ENCODE measurements at regions not wholly inside any gene's neighbourhood (a gene's known extent, or its start where the extent isn't known, plus 50 kb on each side); places are given as distances from the start of the nearest gene placed in this dataset.

DNA sequence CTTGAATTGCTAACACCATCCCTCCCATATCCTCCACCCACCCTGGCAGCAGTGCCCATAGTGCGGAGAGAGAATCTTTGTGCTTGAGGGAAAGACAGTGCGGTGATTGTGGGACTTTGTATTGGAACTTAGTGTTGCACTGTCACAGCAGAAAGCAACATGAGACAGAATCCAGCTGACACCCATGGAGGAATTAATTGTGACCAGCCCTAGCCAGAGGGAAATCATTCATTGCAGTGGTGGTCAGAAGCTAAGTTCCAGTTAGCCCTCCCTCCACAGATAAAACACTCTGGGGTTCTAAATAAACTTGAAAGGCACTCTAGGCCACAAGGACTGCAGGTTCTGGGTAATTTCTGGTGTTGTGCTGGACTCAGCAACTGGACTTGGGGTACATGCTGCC lies 1002.6 kb downstream of the TMTC2 start:
- Histone ChIP-seq H3K4me1 (ENCODE audit: control insufficient read depth in 4 of 4, insufficient read depth in 4 of 4, low read length in 3 of 4) (no peaks in the 10 kb centered on the region), H3K4me3 (ENCODE audit: low read depth in 1 of 3, low read length in 3 of 3) (no peak overlapping the region), H3K27me3 (ENCODE audit: control insufficient read depth in 4 of 4, insufficient read depth in 4 of 4, low read length in 3 of 4) (no peaks in the 10 kb centered on the region), H3K27ac (ENCODE audit: low read depth in 1 of 2, low read length in 2 of 2) (no peak overlapping the region), H3K36me3 (ENCODE audit: control insufficient read depth in 4 of 4, insufficient read depth in 3 of 4, low read depth in 1 of 4, low read length in 3 of 4) (no peaks in the 10 kb centered on the region), H3K9ac (ENCODE audit: low read depth in 1 of 2, low read length in 2 of 2) (no peak overlapping the region), H3K9me3 (ENCODE audit: control insufficient read depth in 4 of 4, low read length in 3 of 4) (peaks cover 0 to 2% (median 0%) of the 10 kb centered on the region in 4 donors)
- DNase-seq (ENCODE audit: low spot score) = no peak
- WGBS = 97% methylated on average over 2 of the region's 2 CpGs
- TF ChIP-seq, protein P1, sequence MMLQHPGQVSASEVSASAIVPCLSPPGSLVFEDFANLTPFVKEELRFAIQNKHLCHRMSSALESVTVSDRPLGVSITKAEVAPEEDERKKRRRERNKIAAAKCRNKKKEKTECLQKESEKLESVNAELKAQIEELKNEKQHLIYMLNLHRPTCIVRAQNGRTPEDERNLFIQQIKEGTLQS (IDR thresholded peaks at IDR 0.05) = no peak
- TF ChIP-seq, protein P2, sequence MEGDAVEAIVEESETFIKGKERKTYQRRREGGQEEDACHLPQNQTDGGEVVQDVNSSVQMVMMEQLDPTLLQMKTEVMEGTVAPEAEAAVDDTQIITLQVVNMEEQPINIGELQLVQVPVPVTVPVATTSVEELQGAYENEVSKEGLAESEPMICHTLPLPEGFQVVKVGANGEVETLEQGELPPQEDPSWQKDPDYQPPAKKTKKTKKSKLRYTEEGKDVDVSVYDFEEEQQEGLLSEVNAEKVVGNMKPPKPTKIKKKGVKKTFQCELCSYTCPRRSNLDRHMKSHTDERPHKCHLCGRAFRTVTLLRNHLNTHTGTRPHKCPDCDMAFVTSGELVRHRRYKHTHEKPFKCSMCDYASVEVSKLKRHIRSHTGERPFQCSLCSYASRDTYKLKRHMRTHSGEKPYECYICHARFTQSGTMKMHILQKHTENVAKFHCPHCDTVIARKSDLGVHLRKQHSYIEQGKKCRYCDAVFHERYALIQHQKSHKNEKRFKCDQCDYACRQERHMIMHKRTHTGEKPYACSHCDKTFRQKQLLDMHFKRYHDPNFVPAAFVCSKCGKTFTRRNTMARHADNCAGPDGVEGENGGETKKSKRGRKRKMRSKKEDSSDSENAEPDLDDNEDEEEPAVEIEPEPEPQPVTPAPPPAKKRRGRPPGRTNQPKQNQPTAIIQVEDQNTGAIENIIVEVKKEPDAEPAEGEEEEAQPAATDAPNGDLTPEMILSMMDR (IDR thresholded peaks at IDR 0.05; ENCODE audit: low read depth, low read length, missing input control) = no peak
- no peak for TF ChIP-seq HNF4A (conservative IDR thresholded peaks at IDR 0.05)
- TF ChIP-seq RAD21 (IDR thresholded peaks at IDR 0.05) = no peak
- no peak for TF ChIP-seq FOXA2 (IDR thresholded peaks at IDR 0.05)
- TF ChIP-seq EGR1 (IDR thresholded peaks at IDR 0.05; ENCODE audit: low read depth in 2 of 2) = no peak
- TF ChIP-seq, protein P3, sequence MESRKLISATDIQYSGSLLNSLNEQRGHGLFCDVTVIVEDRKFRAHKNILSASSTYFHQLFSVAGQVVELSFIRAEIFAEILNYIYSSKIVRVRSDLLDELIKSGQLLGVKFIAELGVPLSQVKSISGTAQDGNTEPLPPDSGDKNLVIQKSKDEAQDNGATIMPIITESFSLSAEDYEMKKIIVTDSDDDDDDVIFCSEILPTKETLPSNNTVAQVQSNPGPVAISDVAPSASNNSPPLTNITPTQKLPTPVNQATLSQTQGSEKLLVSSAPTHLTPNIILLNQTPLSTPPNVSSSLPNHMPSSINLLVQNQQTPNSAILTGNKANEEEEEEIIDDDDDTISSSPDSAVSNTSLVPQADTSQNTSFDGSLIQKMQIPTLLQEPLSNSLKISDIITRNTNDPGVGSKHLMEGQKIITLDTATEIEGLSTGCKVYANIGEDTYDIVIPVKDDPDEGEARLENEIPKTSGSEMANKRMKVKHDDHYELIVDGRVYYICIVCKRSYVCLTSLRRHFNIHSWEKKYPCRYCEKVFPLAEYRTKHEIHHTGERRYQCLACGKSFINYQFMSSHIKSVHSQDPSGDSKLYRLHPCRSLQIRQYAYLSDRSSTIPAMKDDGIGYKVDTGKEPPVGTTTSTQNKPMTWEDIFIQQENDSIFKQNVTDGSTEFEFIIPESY (IDR thresholded peaks at IDR 0.05) = no peak
- TF ChIP-seq YY1 (IDR thresholded peaks at IDR 0.05) = no peak
- TF ChIP-seq, protein P4, sequence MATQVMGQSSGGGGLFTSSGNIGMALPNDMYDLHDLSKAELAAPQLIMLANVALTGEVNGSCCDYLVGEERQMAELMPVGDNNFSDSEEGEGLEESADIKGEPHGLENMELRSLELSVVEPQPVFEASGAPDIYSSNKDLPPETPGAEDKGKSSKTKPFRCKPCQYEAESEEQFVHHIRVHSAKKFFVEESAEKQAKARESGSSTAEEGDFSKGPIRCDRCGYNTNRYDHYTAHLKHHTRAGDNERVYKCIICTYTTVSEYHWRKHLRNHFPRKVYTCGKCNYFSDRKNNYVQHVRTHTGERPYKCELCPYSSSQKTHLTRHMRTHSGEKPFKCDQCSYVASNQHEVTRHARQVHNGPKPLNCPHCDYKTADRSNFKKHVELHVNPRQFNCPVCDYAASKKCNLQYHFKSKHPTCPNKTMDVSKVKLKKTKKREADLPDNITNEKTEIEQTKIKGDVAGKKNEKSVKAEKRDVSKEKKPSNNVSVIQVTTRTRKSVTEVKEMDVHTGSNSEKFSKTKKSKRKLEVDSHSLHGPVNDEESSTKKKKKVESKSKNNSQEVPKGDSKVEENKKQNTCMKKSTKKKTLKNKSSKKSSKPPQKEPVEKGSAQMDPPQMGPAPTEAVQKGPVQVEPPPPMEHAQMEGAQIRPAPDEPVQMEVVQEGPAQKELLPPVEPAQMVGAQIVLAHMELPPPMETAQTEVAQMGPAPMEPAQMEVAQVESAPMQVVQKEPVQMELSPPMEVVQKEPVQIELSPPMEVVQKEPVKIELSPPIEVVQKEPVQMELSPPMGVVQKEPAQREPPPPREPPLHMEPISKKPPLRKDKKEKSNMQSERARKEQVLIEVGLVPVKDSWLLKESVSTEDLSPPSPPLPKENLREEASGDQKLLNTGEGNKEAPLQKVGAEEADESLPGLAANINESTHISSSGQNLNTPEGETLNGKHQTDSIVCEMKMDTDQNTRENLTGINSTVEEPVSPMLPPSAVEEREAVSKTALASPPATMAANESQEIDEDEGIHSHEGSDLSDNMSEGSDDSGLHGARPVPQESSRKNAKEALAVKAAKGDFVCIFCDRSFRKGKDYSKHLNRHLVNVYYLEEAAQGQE (IDR thresholded peaks at IDR 0.05) = no peak
- TF ChIP-seq GABPA (IDR thresholded peaks at IDR 0.05 in 1 of 2, conservative IDR thresholded peaks at IDR 0.05 in 1 of 2) = no peak
- no peak for TF ChIP-seq FOXA1 (IDR thresholded peaks at IDR 0.05)

DNA sequence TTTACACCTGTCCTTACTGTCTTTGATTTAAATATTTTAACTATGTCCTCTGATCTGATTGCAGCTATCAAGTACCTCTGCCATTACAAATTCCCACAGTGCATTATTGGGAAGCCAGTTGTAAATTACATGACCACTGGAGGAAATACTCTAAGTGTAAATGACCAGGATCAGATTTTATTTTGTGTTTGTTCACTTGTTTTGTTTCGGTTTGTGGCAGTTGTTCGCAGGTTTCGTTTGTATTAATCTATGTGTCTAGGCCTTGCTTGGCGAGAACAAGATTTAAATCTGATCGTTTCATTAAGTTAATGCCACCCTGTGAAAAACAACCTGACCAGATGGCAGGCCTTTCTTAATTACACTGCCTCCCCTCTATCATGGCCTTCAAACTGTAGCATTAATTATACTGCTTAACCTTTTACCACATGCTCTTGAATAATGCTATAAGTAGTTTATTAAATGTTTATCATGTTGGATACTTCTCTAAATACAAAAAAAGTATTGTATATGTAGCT lies 990.1 kb downstream of the TMTC2 start:
- H3K4me1 ChIP-seq (ENCODE audit: control insufficient read depth in 4 of 4, insufficient read depth in 4 of 4, low read length in 3 of 4) = no peaks in the 10 kb centered on the region
- no peak overlapping the region for H3K9ac ChIP-seq (ENCODE audit: low read depth in 1 of 2, low read length in 2 of 2)
- no peaks in the 10 kb centered on the region for H3K27me3 ChIP-seq (ENCODE audit: control insufficient read depth in 4 of 4, insufficient read depth in 4 of 4, low read length in 3 of 4)
- TF ChIP-seq HNF4G (IDR thresholded peaks at IDR 0.05) = no peak
- TF ChIP-seq SP1 (IDR thresholded peaks at IDR 0.05) = no peak
- no peak for TF ChIP-seq GABPA (IDR thresholded peaks at IDR 0.05 in 1 of 2, conservative IDR thresholded peaks at IDR 0.05 in 1 of 2)
- TF ChIP-seq NR2F2 (IDR thresholded peaks at IDR 0.05) = no peak
- no peak for TF ChIP-seq TAF1 (conservative IDR thresholded peaks at IDR 0.05)
- TF ChIP-seq EGR1 (IDR thresholded peaks at IDR 0.05; ENCODE audit: low read depth in 2 of 2) = no peak
- no peak for TF ChIP-seq JUND (IDR thresholded peaks at IDR 0.05)
- no peak for TF ChIP-seq RXRA (IDR thresholded peaks at IDR 0.05)
- TF ChIP-seq HNF4A (conservative IDR thresholded peaks at IDR 0.05) = no peak
- TF ChIP-seq, protein P3 (IDR thresholded peaks at IDR 0.05) = no peak
- TF ChIP-seq, protein P5, sequence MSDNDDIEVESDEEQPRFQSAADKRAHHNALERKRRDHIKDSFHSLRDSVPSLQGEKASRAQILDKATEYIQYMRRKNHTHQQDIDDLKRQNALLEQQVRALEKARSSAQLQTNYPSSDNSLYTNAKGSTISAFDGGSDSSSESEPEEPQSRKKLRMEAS (IDR thresholded peaks at IDR 0.05) = no peak
- TF ChIP-seq, protein P1 (IDR thresholded peaks at IDR 0.05) = no peak
- TF ChIP-seq YY1 (IDR thresholded peaks at IDR 0.05) = no peak
- no peak for TF ChIP-seq RAD21 (IDR thresholded peaks at IDR 0.05)
- TF ChIP-seq, protein P2 (IDR thresholded peaks at IDR 0.05; ENCODE audit: low read depth, low read length, missing input control) = no peak
- H3K27ac ChIP-seq (ENCODE audit: low read depth in 1 of 2, low read length in 2 of 2) = no peak overlapping the region
- H3K36me3 ChIP-seq (ENCODE audit: control insufficient read depth in 4 of 4, insufficient read depth in 3 of 4, low read depth in 1 of 4, low read length in 3 of 4) = no peaks in the 10 kb centered on the region
- no peak overlapping the region for H3K4me3 ChIP-seq (ENCODE audit: low read depth in 1 of 3, low read length in 3 of 3)
- peaks cover 0 to 4% (median 0%) of the 10 kb centered on the region in 4 donors for H3K9me3 ChIP-seq (ENCODE audit: control insufficient read depth in 4 of 4, low read length in 3 of 4)
- DNase-seq (ENCODE audit: low spot score) = no peak
- 93% methylated on average over 5 of the region's 5 CpGs for WGBS
